Effector memory CD4-positive, alpha-beta T cell (primary cell): ENCODE measurements at regions not wholly inside any gene's neighbourhood (a gene's known extent, or its start where the extent isn't known, plus 50 kb on each side); places are given as distances from the start of the nearest gene placed in this dataset.

Experiments
- DNase-seq, 3 donors: peaks; one replicate each; pipeline ENCODE4 v3.0.0-alpha.2; 2020
- H3K27ac ChIP-seq: 2 replicates; pipeline ENCODE4 v1.7.0; 2013; ENCODE audit warnings: mild to moderate bottlenecking, low read length, moderate library complexity; ENCODE audit not compliant: insufficient read depth, poor library complexity, severe bottlenecking
- H3K27me3 ChIP-seq: replicated peaks from 2 replicates; pipeline ENCODE4 v1.7.0; 2013; ENCODE audit warnings: mild to moderate bottlenecking, low read length; ENCODE audit not compliant: insufficient read depth, control insufficient read depth, poor library complexity, severe bottlenecking
- H3K36me3 ChIP-seq: 2 replicates; pipeline ENCODE4 v1.7.0; 2013; ENCODE audit warnings: mild to moderate bottlenecking, low read length, moderate library complexity; ENCODE audit not compliant: control insufficient read depth, insufficient read depth
- H3K4me1 ChIP-seq: 2 replicates; pipeline ENCODE4 v1.7.0; 2013; ENCODE audit warnings: low read length, mild to moderate bottlenecking; ENCODE audit not compliant: control insufficient read depth, insufficient read depth, poor library complexity, severe bottlenecking
- H3K4me3 ChIP-seq: 2 replicates; pipeline ENCODE4 v1.7.0; 2013; ENCODE audit warnings: low read length, low read depth, mild to moderate bottlenecking; ENCODE audit not compliant: insufficient read depth, poor library complexity, severe bottlenecking
- H3K9me3 ChIP-seq: 2 replicates; pipeline ENCODE4 v1.7.0; 2013; ENCODE audit warnings: mild to moderate bottlenecking, low read length, moderate library complexity; ENCODE audit not compliant: control insufficient read depth

- Histone ChIP-seq H3K27ac (no peak overlapping the region), H3K9me3 (no peaks in the 10 kb centered on the region), H3K4me3 (no peak overlapping the region), H3K27me3 (no peaks in the 10 kb centered on the region), H3K4me1 (no peaks in the 10 kb centered on the region), H3K36me3 (no peaks in the 10 kb centered on the region)
- DNase-seq: no peak
Measured at GRCh38 chr6:21707524-21708319, 114.2 kb downstream of the SOX4 start.

DNA sequence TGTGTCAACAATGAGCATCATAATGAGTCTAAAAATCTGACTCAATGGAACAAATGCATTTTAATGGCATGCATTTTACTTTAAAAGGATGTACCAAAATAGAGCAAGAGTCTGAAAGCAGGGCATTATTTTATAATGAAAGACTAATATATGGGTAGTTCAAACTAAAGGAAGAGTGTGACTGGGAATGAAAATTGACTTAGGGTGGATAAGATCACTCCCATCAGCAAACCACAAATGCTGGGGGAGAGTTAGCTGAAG lies 114.7 kb downstream of the SOX4 start:
- Histone ChIP-seq H3K9me3 (no peaks in the 10 kb centered on the region), H3K27me3 (no peaks in the 10 kb centered on the region), H3K4me3 (no peak overlapping the region), H3K36me3 (no peaks in the 10 kb centered on the region), H3K4me1 (no peaks in the 10 kb centered on the region), H3K27ac (no peak overlapping the region)
- DNase-seq: no peak

GRCh38 chr6:21710216-21710615 lies 116.7 kb downstream of the SOX4 start:
- Histone ChIP-seq H3K27me3 (no peaks in the 10 kb centered on the region), H3K4me3 (no peak overlapping the region), H3K9me3 (no peaks in the 10 kb centered on the region), H3K27ac (no peak overlapping the region), H3K36me3 (no peaks in the 10 kb centered on the region), H3K4me1 (no peaks in the 10 kb centered on the region)
- DNase-seq: no peak

GRCh38 chr6:21710908-21711627 lies 117.5 kb downstream of the SOX4 start:
- no peak overlapping the region for H3K27ac ChIP-seq
- no peaks in the 10 kb centered on the region for H3K27me3 ChIP-seq
- H3K4me1 ChIP-seq: no peaks in the 10 kb centered on the region
- no peak for DNase-seq
- H3K9me3 ChIP-seq: no peaks in the 10 kb centered on the region
- H3K36me3 ChIP-seq: no peaks in the 10 kb centered on the region
- no peak overlapping the region for H3K4me3 ChIP-seq

GRCh38 chr6:21712213-21712612 lies 118.7 kb downstream of the SOX4 start:
- Histone ChIP-seq H3K4me1 (no peaks in the 10 kb centered on the region), H3K36me3 (no peaks in the 10 kb centered on the region), H3K27me3 (no peaks in the 10 kb centered on the region), H3K27ac (no peak overlapping the region), H3K4me3 (no peak overlapping the region), H3K9me3 (no peaks in the 10 kb centered on the region)
- DNase-seq: no peak

DNA sequence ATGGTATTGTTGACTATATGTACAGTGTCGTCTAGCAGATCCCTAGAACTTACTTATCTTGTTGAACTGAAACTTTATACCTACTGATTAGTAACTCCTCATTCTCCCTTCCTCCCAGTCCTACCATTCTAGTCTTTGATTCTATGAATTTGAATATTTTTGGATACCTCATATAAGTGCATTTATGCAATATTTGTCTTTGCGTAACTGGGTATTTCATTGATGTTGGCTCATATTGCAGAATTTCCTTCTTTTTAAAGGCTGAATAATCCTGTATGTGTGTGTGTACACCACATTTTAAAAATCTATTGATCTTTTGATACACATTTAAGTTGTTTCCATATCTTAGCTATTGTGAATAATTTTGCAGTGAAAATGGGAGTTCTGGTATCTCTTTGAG lies 119.9 kb downstream of the SOX4 start:
- DNase-seq: no peak
- no peak overlapping the region for H3K4me3 ChIP-seq
- H3K36me3 ChIP-seq: no peaks in the 10 kb centered on the region
- no peaks in the 10 kb centered on the region for H3K4me1 ChIP-seq
- H3K27me3 ChIP-seq: no peaks in the 10 kb centered on the region
- no peaks in the 10 kb centered on the region for H3K9me3 ChIP-seq
- no peak overlapping the region for H3K27ac ChIP-seq

GRCh38 chr6:21715180-21715579 lies 121.6 kb downstream of the SOX4 start:
- DNase-seq: no peak

DNA sequence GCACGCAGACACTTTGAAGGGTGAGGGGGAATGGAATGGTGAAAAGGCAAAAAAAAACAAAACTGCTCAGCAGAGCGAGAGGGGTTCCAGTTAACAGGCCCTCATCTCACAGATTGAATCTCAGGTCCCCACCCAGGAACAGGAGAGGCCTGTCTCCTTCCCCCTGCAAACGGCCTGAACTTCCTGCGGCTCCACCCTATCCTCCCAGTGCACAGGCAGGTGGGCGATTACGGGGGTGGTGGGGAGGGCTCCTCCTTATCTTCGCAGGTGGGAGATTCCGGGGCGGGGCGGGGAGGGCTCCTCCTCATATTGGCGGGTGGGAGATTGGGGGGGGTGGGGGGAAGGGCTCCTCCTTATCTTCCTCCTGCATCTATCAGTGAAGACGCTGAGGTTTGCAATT lies 129.0 kb downstream of the SOX4 start:
- H3K27me3 ChIP-seq: no peaks in the 10 kb centered on the region

More at GRCh38 chr6:21715180-21715579, 121.6 kb downstream of the SOX4 start:
- Histone ChIP-seq H3K4me1 (no peaks in the 10 kb centered on the region), H3K27me3 (no peaks in the 10 kb centered on the region), H3K4me3 (no peak overlapping the region), H3K9me3 (no peaks in the 10 kb centered on the region), H3K27ac (no peak overlapping the region), H3K36me3 (no peaks in the 10 kb centered on the region)

DNA sequence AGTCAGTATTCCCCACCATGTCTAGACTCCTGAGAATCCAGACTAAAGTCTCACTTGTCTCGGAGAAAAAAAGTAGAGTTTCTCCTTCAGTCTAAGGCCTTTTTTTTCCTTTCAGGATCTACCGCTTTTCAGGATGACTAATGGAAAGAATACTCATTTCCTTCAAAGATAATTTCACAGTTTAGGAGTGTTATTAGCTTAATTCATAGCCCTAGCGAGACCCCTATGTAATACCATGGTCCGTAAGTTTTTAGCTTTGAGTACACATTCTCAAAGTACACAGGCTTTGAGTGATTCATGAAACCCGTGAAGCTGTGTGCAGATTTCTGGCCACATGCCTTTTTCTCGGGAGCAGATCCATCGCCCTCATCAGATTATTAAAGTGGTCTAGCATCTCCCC lies 133.1 kb downstream of the SOX4 start:
- no peak for DNase-seq
- Histone ChIP-seq H3K27me3 (no peaks in the 10 kb centered on the region), H3K4me3 (no peak overlapping the region), H3K36me3 (no peaks in the 10 kb centered on the region), H3K27ac (no peak overlapping the region), H3K4me1 (no peaks in the 10 kb centered on the region), H3K9me3 (no peaks in the 10 kb centered on the region)

More for the DNA sequence above, 129.0 kb downstream of the SOX4 start:
- Histone ChIP-seq H3K36me3 (no peaks in the 10 kb centered on the region), H3K9me3 (no peaks in the 10 kb centered on the region), H3K4me3 (no peak overlapping the region), H3K4me1 (no peaks in the 10 kb centered on the region), H3K27ac (no peak overlapping the region)
- DNase-seq: no peak

DNA sequence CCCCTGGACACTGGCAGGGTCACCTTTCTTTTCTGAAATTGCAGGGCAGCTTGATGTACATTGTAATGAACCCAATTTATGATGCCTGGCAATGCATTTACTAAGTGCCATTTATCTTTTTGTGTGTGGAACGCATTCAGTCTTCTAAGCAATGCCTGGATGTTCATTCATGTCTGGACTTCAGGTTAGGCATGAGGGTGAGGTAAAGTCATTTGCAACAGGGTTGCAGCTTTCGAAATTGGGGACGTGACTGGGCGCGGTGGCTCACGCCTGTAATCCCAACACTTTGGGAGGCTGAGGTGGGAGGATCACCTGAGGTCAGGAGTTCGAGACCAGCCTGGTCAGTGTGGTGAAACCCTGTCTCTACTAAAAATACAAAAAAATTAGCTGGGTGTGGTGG lies 134.6 kb downstream of the SOX4 start:
- H3K27ac ChIP-seq: no peak overlapping the region
- no peaks in the 10 kb centered on the region for H3K9me3 ChIP-seq
- H3K36me3 ChIP-seq: no peaks in the 10 kb centered on the region
- no peak overlapping the region for H3K4me3 ChIP-seq
- no peaks in the 10 kb centered on the region for H3K27me3 ChIP-seq
- no peaks in the 10 kb centered on the region for H3K4me1 ChIP-seq
- DNase-seq: no peak
